DND-41 (cell line): ENCODE measurements at regions not wholly inside any gene's neighbourhood (a gene's known extent, or its start where the extent isn't known, plus 50 kb on each side); places are given as distances from the start of the nearest gene placed in this dataset.

Experiments used
- CTCF ChIP-seq: IDR thresholded peaks from 2 replicates; pipeline ENCODE4 v1.5.1; 2012; ENCODE audit warnings: borderline replicate concordance, low read length, moderate library complexity, mild to moderate bottlenecking; ENCODE audit not compliant: poor library complexity, severe bottlenecking; ENCODE audit errors: extremely low read depth
- EZH2 ChIP-seq: IDR thresholded peaks from 3 replicates; pipeline ENCODE4 v1.6.1; 2012; ENCODE audit warnings: borderline replicate concordance, low read depth, mild to moderate bottlenecking, moderate library complexity, low read length, inconsistent platforms; ENCODE audit not compliant: severe bottlenecking

GRCh38 chr6:82521861-82522260 lies 158.2 kb downstream of the TPBG start:
- TF ChIP-seq CTCF (no peak), EZH2 (no peak)
